ENCODE measurements at regions not wholly inside any gene's neighbourhood (a gene's known extent, or its start where the extent isn't known, plus 50 kb on each side); places are given as distances from the start of the nearest gene placed in this dataset.
A peak's percentile ranks its signal among the peaks of the same experiment; 100 is the strongest.

- DNase-seq (ENCODE audit: low read depth in 4 of 4, low spot score in 3 of 4), result no peak
Measured at GRCh38 chr9:82535432-82535998, 527.4 kb downstream of the RASEF start.

- DNase-seq (ENCODE audit: low read depth in 4 of 4, low spot score in 3 of 4), result no peak
Measured at GRCh38 chr9:82538634-82539033, 524.3 kb downstream of the RASEF start.

- DNase-seq (ENCODE audit: low read depth in 4 of 4, low spot score in 3 of 4), result no peak
Measured at GRCh38 chr9:82539146-82539545, 523.8 kb downstream of the RASEF start.

- DNase-seq (ENCODE audit: low read depth in 4 of 4, low spot score in 3 of 4), result no peak
Measured at GRCh38 chr9:82539856-82540579, 522.9 kb downstream of the RASEF start.

- no peak for DNase-seq (ENCODE audit: low read depth in 4 of 4, low spot score in 3 of 4)
Measured at GRCh38 chr9:82543726-82544125, 519.2 kb downstream of the RASEF start.

GRCh38 chr9:82546136-82546535 lies 516.8 kb downstream of the RASEF start:
- no peak for DNase-seq (ENCODE audit: low read depth in 4 of 4, low spot score in 3 of 4)

- DNase-seq (ENCODE audit: low read depth in 4 of 4, low spot score in 3 of 4), result no peak
Measured at GRCh38 chr9:82547995-82548394, 514.9 kb downstream of the RASEF start.

GRCh38 chr9:82549174-82549821 lies 513.6 kb downstream of the RASEF start:
- no peak for DNase-seq (ENCODE audit: low read depth in 4 of 4, low spot score in 3 of 4)

- no peak for DNase-seq (ENCODE audit: low read depth in 4 of 4, low spot score in 3 of 4)
Measured at GRCh38 chr9:82552784-82553183, 510.2 kb downstream of the RASEF start.

GRCh38 chr9:82553654-82554366 lies 509.1 kb downstream of the RASEF start:
- no peak for DNase-seq (ENCODE audit: low read depth in 4 of 4, low spot score in 3 of 4)

GRCh38 chr9:82554381-82554780 lies 508.6 kb downstream of the RASEF start:
- no peak for DNase-seq (ENCODE audit: low read depth in 4 of 4, low spot score in 3 of 4)

GRCh38 chr9:82555031-82555430 lies 507.9 kb downstream of the RASEF start:
- no peak for DNase-seq (ENCODE audit: low read depth in 4 of 4, low spot score in 3 of 4)

- peak in 2 of 4 donors; percentile 61 to 73 for DNase-seq (ENCODE audit: low read depth in 4 of 4, low spot score in 3 of 4)
Measured at GRCh38 chr9:82555431-82556051, 507.4 kb downstream of the RASEF start.

GRCh38 chr9:82558346-82558745 lies 504.6 kb downstream of the RASEF start:
- no peak for DNase-seq (ENCODE audit: low read depth in 4 of 4, low spot score in 3 of 4)

GRCh38 chr9:82558855-82559630 lies 503.9 kb downstream of the RASEF start:
- no peak for DNase-seq (ENCODE audit: low read depth in 4 of 4, low spot score in 3 of 4)

- no peak for DNase-seq (ENCODE audit: low read depth in 4 of 4, low spot score in 3 of 4)
Measured at GRCh38 chr9:82560036-82560435, 502.9 kb downstream of the RASEF start.

GRCh38 chr9:82560457-82560904 lies 502.5 kb downstream of the RASEF start:
- DNase-seq (ENCODE audit: low read depth in 4 of 4, low spot score in 3 of 4), result no peak

GRCh38 chr9:82563094-82563493 lies 499.8 kb downstream of the RASEF start:
- DNase-seq (ENCODE audit: low read depth in 4 of 4, low spot score in 3 of 4), result no peak

GRCh38 chr9:82563841-82564240 lies 499.1 kb downstream of the RASEF start:
- no peak for DNase-seq (ENCODE audit: low read depth in 4 of 4, low spot score in 3 of 4)
